Lower leg skin (tissue), 4 donors: ENCODE measurements at regions not wholly inside any gene's neighbourhood (a gene's known extent, or its start where the extent isn't known, plus 50 kb on each side); places are given as distances from the start of the nearest gene placed in this dataset.
"Not testable (repeated sequence)": the region's sequence is repeated elsewhere in the genome, so short reads cannot be mapped to it uniquely, and the experiment has no call there.

Experiments used
- DNase-seq, 2 donors: peaks; one replicate each; pipeline ENCODE4 v3.0.0-alpha.2; 2019; ENCODE audit warnings: low spot score in 2 of 2
- H3K4me3 ChIP-seq: fragments of 200-600 bp; sonication (generic); 2 replicates; pipeline ENCODE4 v1.5.1; 2017; ENCODE audit warnings: mild to moderate bottlenecking, low read depth; ENCODE audit not compliant: poor library complexity, severe bottlenecking
- CTCF ChIP-seq, 3 donors: fragments of 450-650 bp; IDR thresholded peaks; one replicate each; pipeline ENCODE4 v1.5.1; 2016; ENCODE audit warnings: antibody characterized with exemption in 3 of 3, mild to moderate bottlenecking in 3 of 3, moderate library complexity in 2 of 3
- POLR2A ChIP-seq, 2 donors: fragments of 450-650 bp; IDR thresholded peaks; one replicate each; pipeline ENCODE4 v1.6.1; 2016 to 2017; ENCODE audit warnings: antibody characterized with exemption in 2 of 2, mild to moderate bottlenecking in 1 of 2, moderate library complexity in 1 of 2
- WGBS, 2 donors: methylation state at CpG; one replicate each; pipeline ENCODE4 v1.1.5; 2018; 5-methylcytosine and 5-hydroxymethylcytosine counted together
- intact Hi-C: fragments of 100-400 bp; cut with DNase I; formaldehyde crosslinking; loops from one replicate; pipeline ENCODE4 v1.15.0; 2023; ENCODE audit warnings: low total_unique reads

- no peak for TF ChIP-seq POLR2A (IDR thresholded peaks at IDR 0.05)
- no peak for TF ChIP-seq CTCF (IDR thresholded peaks at IDR 0.05)
- intact Hi-C loops, result no loop called here
- no peak overlapping the region for H3K4me3 ChIP-seq
- 66 to 75% methylated on average over 3 of the region's 3 CpGs for WGBS, 2 donors
- peak in 1 of 2 donors; percentile 33 for DNase-seq
These were observed 351.5 kb upstream of the AUTS2 start for GRCh38 chr7:69246758-69247157.

GRCh38 chr7:69248382-69248828 is 349.9 kb upstream of the AUTS2 start:
- intact Hi-C loops, DNase-seq: not testable (repeated sequence)

GRCh38 chr7:69250958-69251357 is 347.3 kb upstream of the AUTS2 start:
- H3K4me3 ChIP-seq, result no peak overlapping the region
- WGBS, 2 donors, result 88 to 94% methylated on average over 5 of the region's 5 CpGs
- DNase-seq, result no peak
- TF ChIP-seq CTCF (IDR thresholded peaks at IDR 0.05) (no peak), POLR2A (IDR thresholded peaks at IDR 0.05) (no peak)
- intact Hi-C loops, result no loop called here

More at GRCh38 chr7:69248382-69248828, 349.9 kb upstream of the AUTS2 start:
- H3K4me3 ChIP-seq, result not testable (repeated sequence)
- 66 to 68% methylated on average over 2 of the region's 2 CpGs for WGBS, 2 donors

GRCh38 chr7:69254643-69255042 is 343.6 kb upstream of the AUTS2 start:
- intact Hi-C loops, result no loop called here
- DNase-seq, result no peak
- H3K4me3 ChIP-seq, result no peak overlapping the region
- TF ChIP-seq POLR2A (IDR thresholded peaks at IDR 0.05) (no peak), CTCF (IDR thresholded peaks at IDR 0.05) (no peak)

- WGBS, 2 donors, result 73% methylated on average over 12 of the region's 12 CpGs
- intact Hi-C loops, result no loop called here
- TF ChIP-seq CTCF (IDR thresholded peaks at IDR 0.05) (no peak), POLR2A (IDR thresholded peaks at IDR 0.05) (no peak)
- H3K4me3 ChIP-seq, result no peak overlapping the region
- peak; percentile 71 to 94 for DNase-seq
These were observed 341.6 kb upstream of the AUTS2 start for GRCh38 chr7:69256634-69257081.

- intact Hi-C loops, result no loop called here
- TF ChIP-seq POLR2A (IDR thresholded peaks at IDR 0.05), result no peak
- TF ChIP-seq CTCF (IDR thresholded peaks at IDR 0.05), result no peak
- 91 to 94% methylated on average over 2 of the region's 2 CpGs for WGBS, 2 donors
- no peak for DNase-seq
- no peak overlapping the region for H3K4me3 ChIP-seq
These were observed 340.7 kb upstream of the AUTS2 start for GRCh38 chr7:69257592-69257991.
